Mucosa of rectum (tissue), 2 donors: ENCODE measurements at regions not wholly inside any gene's neighbourhood (a gene's known extent, or its start where the extent isn't known, plus 50 kb on each side); places are given as distances from the start of the nearest gene placed in this dataset.

ENCODE experiments used
- H3K27ac ChIP-seq, 2 donors: one replicate each; pipeline ENCODE4 v1.7.0; 2013; ENCODE audit warnings: inconsistent platforms in 2 of 2, low read depth in 2 of 2, low read length in 2 of 2
- H3K27me3 ChIP-seq, 2 donors: one replicate each; pipeline ENCODE4 v1.7.0; 2013; ENCODE audit warnings: low read length in 2 of 2; ENCODE audit not compliant: control insufficient read depth in 2 of 2, insufficient read depth in 2 of 2
- H3K36me3 ChIP-seq, 2 donors: one replicate each; pipeline ENCODE4 v1.7.0; 2013; ENCODE audit warnings: low read length in 2 of 2; ENCODE audit not compliant: control insufficient read depth in 2 of 2, insufficient read depth in 2 of 2
- H3K4me1 ChIP-seq, 2 donors: one replicate each; pipeline ENCODE4 v1.7.0; 2013; ENCODE audit warnings: low read length in 2 of 2, mild to moderate bottlenecking in 1 of 2; ENCODE audit not compliant: control insufficient read depth in 2 of 2, insufficient read depth in 2 of 2
- H3K4me3 ChIP-seq, 2 donors: one replicate each; pipeline ENCODE4 v1.7.0; 2013; ENCODE audit warnings: low read length in 2 of 2
- H3K9ac ChIP-seq, 2 donors: one replicate each; pipeline ENCODE4 v1.7.0; 2013; ENCODE audit warnings: low read length in 2 of 2, low read depth in 1 of 2, mild to moderate bottlenecking in 1 of 2
- H3K9me3 ChIP-seq, 2 donors: one replicate each; pipeline ENCODE4 v1.7.0; 2013; ENCODE audit warnings: low read length in 2 of 2; ENCODE audit not compliant: control insufficient read depth in 2 of 2
- donor health status: healthy.
- donor health status: Normal muscosa, but diverticular disease.

GRCh38 chr13:30017880-30018279 is 167.5 kb upstream of the UBL3 start:
- no peaks in the 10 kb centered on the region for H3K27me3 ChIP-seq
- H3K4me3 ChIP-seq = no peak overlapping the region
- H3K9ac ChIP-seq = no peak overlapping the region
- no peaks in the 10 kb centered on the region for H3K36me3 ChIP-seq
- H3K27ac ChIP-seq = no peak overlapping the region
- H3K9me3 ChIP-seq = no peaks in the 10 kb centered on the region
- no peaks in the 10 kb centered on the region for H3K4me1 ChIP-seq

- peaks cover 0 to 3% of the 10 kb centered on the region in 2 donors for H3K27me3 ChIP-seq
- H3K4me1 ChIP-seq = no peaks in the 10 kb centered on the region
- no peak overlapping the region for H3K27ac ChIP-seq
- H3K4me3 ChIP-seq = no peak overlapping the region
- H3K9me3 ChIP-seq = no peaks in the 10 kb centered on the region
- no peak overlapping the region for H3K9ac ChIP-seq
- H3K36me3 ChIP-seq = no peaks in the 10 kb centered on the region
These were observed 166.0 kb upstream of the UBL3 start for GRCh38 chr13:30016398-30016797.

GRCh38 chr13:30009411-30009810 is 159.0 kb upstream of the UBL3 start:
- H3K36me3 ChIP-seq = no peaks in the 10 kb centered on the region
- H3K4me1 ChIP-seq = no peaks in the 10 kb centered on the region
- no peak overlapping the region for H3K4me3 ChIP-seq
- no peaks in the 10 kb centered on the region for H3K9me3 ChIP-seq
- no peak overlapping the region for H3K9ac ChIP-seq
- H3K27me3 ChIP-seq = peaks cover 0 to 3% of the 10 kb centered on the region in 2 donors
- H3K27ac ChIP-seq = no peak overlapping the region

GRCh38 chr13:30006246-30006645 is 155.8 kb upstream of the UBL3 start:
- Histone ChIP-seq H3K27me3 (no peaks in the 10 kb centered on the region), H3K4me1 (no peaks in the 10 kb centered on the region), H3K9me3 (no peaks in the 10 kb centered on the region), H3K27ac (no peak overlapping the region), H3K9ac (no peak overlapping the region), H3K4me3 (no peak overlapping the region), H3K36me3 (no peaks in the 10 kb centered on the region)

GRCh38 chr13:30004204-30004603 is 153.8 kb upstream of the UBL3 start:
- Histone ChIP-seq H3K27me3 (no peaks in the 10 kb centered on the region), H3K4me3 (no peak overlapping the region), H3K4me1 (peaks cover 9% of the 10 kb centered on the region in 2 donors), H3K36me3 (no peaks in the 10 kb centered on the region), H3K27ac (no peak overlapping the region), H3K9me3 (no peaks in the 10 kb centered on the region), H3K9ac (no peak overlapping the region)

- peaks cover 9 to 10% of the 10 kb centered on the region in 2 donors for H3K4me1 ChIP-seq
- no peaks in the 10 kb centered on the region for H3K27me3 ChIP-seq
- H3K4me3 ChIP-seq = no peak overlapping the region
- H3K9me3 ChIP-seq = no peaks in the 10 kb centered on the region
- H3K27ac ChIP-seq = no peak overlapping the region
- H3K36me3 ChIP-seq = no peaks in the 10 kb centered on the region
- H3K9ac ChIP-seq = no peak overlapping the region
These were observed 152.2 kb upstream of the UBL3 start for GRCh38 chr13:30002577-30002976.

- peak overlapping the region; percentile 43 to 86 for H3K27ac ChIP-seq
- no peaks in the 10 kb centered on the region for H3K27me3 ChIP-seq
- H3K4me1 ChIP-seq = peaks cover 9 to 10% of the 10 kb centered on the region in 2 donors
- H3K9me3 ChIP-seq = no peaks in the 10 kb centered on the region
- no peaks in the 10 kb centered on the region for H3K36me3 ChIP-seq
- H3K9ac ChIP-seq = peak overlapping the region; percentile 6 to 72
- peak overlapping the region; percentile 50 to 52 for H3K4me3 ChIP-seq
These were observed 150.0 kb upstream of the UBL3 start for GRCh38 chr13:30000370-30000765.

- peak overlapping the region; percentile 43 to 86 for H3K27ac ChIP-seq
- no peaks in the 10 kb centered on the region for H3K36me3 ChIP-seq
- H3K4me3 ChIP-seq = peak overlapping the region; percentile 50 to 52
- H3K4me1 ChIP-seq = peaks cover 9 to 10% of the 10 kb centered on the region in 2 donors
- H3K9me3 ChIP-seq = no peaks in the 10 kb centered on the region
- H3K27me3 ChIP-seq = no peaks in the 10 kb centered on the region
- H3K9ac ChIP-seq = peak overlapping the region; percentile 6 to 72
These were observed 149.3 kb upstream of the UBL3 start for GRCh38 chr13:29999492-30000369.

- Histone ChIP-seq H3K27ac (no peak overlapping the region), H3K27me3 (no peaks in the 10 kb centered on the region), H3K36me3 (no peaks in the 10 kb centered on the region), H3K4me3 (no peak overlapping the region), H3K9ac (no peak overlapping the region), H3K4me1 (peaks cover 9 to 10% of the 10 kb centered on the region in 2 donors), H3K9me3 (no peaks in the 10 kb centered on the region)
These were observed 145.9 kb upstream of the UBL3 start for GRCh38 chr13:29996316-29996715.

- no peaks in the 10 kb centered on the region for H3K9me3 ChIP-seq
- no peaks in the 10 kb centered on the region for H3K36me3 ChIP-seq
- peaks cover 7 to 8% of the 10 kb centered on the region in 2 donors for H3K4me1 ChIP-seq
- H3K27ac ChIP-seq = no peak overlapping the region
- H3K4me3 ChIP-seq = no peak overlapping the region
- H3K27me3 ChIP-seq = no peaks in the 10 kb centered on the region
- no peak overlapping the region for H3K9ac ChIP-seq
These were observed 144.6 kb upstream of the UBL3 start for GRCh38 chr13:29994911-29995595.
